ENCODE measurements at regions not wholly inside any gene's neighbourhood (a gene's known extent, or its start where the extent isn't known, plus 50 kb on each side); places are given as distances from the start of the nearest gene placed in this dataset.

DNA sequence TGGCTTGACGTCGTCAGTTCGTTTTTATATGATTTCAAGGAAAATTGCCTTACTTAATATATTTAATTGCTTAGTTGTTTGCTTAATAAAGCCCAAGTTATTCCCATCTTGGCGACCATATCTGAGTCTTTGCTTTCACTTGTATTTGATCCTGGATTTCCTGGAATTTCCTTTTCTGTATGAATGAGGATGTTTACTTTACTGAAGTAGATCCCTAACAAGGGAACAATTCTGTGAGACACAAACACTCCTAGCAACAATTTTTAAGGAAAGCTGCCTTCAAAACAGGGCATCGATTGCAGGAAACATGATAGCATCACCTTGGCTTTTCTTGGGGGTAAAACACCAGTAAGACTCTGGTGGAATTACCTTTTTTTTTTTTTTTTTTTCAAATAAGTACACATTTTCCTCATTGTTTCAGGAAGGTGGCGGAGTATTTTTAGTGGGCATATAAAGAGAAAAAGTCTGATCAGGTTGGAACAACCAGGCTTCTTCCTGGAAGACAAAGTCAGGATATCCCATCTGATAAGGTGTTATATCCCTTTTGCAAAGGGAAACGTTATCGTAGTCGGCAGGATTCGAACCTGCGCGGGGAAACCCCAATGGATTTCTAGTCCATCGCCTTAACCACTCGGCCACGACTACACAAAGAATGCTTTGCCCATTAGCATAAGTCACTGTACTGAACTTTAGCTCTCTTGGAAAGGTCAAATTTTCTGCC, 68.5 kb upstream of the ZNF184 start:
- Histone ChIP-seq H3K27ac (replicated peaks; ENCODE audit: low read length) (no peak overlapping the region), H3K79me1 (ENCODE audit: low read depth, low read length) (no peaks in the 10 kb centered on the region), H3K23ac (ENCODE audit: low read depth, low read length, poor library complexity) (no peak overlapping the region), H3K4me1 (ENCODE audit: control insufficient read depth in 2 of 2, insufficient read depth in 1 of 2, low read depth in 1 of 2, low read length in 2 of 2) (no peaks in the 10 kb centered on the region), H3K27me3 (ENCODE audit: control insufficient read depth in 3 of 3, insufficient read depth in 3 of 3, low read depth in 1 of 3, low read length in 3 of 3) (peaks cover 0 to 31% (median 0%) of the 10 kb centered on the region in 3 experiments), H3K36me3 (replicated peaks in 1 of 2; ENCODE audit: control insufficient read depth in 2 of 2, insufficient read depth in 2 of 2, low read length in 2 of 2) (no peaks in the 10 kb centered on the region), H2AK5ac (ENCODE audit: low read depth, low read length) (no peak overlapping the region), H4K91ac (ENCODE audit: low read depth, low read length, poor library complexity) (no peak overlapping the region), H2BK5ac (ENCODE audit: low read length) (no peak overlapping the region), H2BK120ac (ENCODE audit: low read depth, low read length) (no peak overlapping the region), H4K8ac (ENCODE audit: low read depth, low read length) (no peak overlapping the region), H2AFZ (ENCODE audit: low read length) (no peak overlapping the region), H3K4me3 (ENCODE audit: low read length in 2 of 2) (no peak overlapping the region), H3K18ac (ENCODE audit: low read length) (no peak overlapping the region), H3K4ac (ENCODE audit: low read length) (no peak overlapping the region), H3K9me3 (replicated peaks in 1 of 2; ENCODE audit: control insufficient read depth in 2 of 2, insufficient read depth in 1 of 2, low read depth in 1 of 2, low read length in 2 of 2) (peaks cover 0 to 3% of the 10 kb centered on the region in 2 donors), H3K4me2 (ENCODE audit: insufficient read depth, low read length, poor library complexity, severe bottlenecking) (no peak overlapping the region), H2BK12ac (ENCODE audit: low read length) (no peak overlapping the region), H3K9ac (ENCODE audit: low read depth, low read length, poor library complexity) (no peak overlapping the region), H3K14ac (ENCODE audit: low read length) (no peak overlapping the region), H2BK15ac (ENCODE audit: low read length) (no peak overlapping the region)
- no peak for DNase-seq (ENCODE audit: low spot score)
- no CpG with 5 or more reads among the region's 15 CpGs for WGBS, 2 donors (ENCODE audit: extremely low coverage in 2 of 2, insufficient read length in 2 of 2, insufficient replicate concordance in 1 of 2)

DNA sequence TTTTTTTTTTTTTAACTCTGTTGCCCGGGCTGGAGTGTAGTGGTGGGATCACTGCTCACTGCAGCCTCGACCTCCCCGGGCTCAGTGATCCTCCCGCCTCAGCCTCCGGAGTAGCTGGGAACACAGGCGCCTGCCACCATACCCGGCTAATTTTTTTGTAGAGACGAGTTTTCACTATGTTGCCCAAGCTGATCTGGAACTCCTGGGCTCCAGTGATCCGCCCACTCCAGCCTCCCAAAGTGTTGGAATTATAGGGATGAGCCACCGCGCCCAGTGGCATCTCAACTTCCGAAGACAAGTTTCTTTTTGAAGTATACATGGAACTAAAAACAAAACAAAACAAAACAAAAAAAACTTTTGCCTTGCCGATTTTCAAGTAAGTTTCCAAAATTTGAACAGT, 66.6 kb upstream of the ZNF184 start:
- Histone ChIP-seq H3K18ac (ENCODE audit: low read length) (no peak overlapping the region), H2BK15ac (ENCODE audit: low read length) (no peak overlapping the region), H3K27me3 (ENCODE audit: control insufficient read depth in 3 of 3, insufficient read depth in 3 of 3, low read depth in 1 of 3, low read length in 3 of 3) (peaks cover 0 to 14% (median 0%) of the 10 kb centered on the region in 3 experiments), H2BK5ac (ENCODE audit: low read length) (no peak overlapping the region), H3K4ac (ENCODE audit: low read length) (no peak overlapping the region), H4K91ac (ENCODE audit: low read depth, low read length, poor library complexity) (no peak overlapping the region), H4K8ac (ENCODE audit: low read depth, low read length) (no peak overlapping the region), H3K9me3 (replicated peaks in 1 of 2; ENCODE audit: control insufficient read depth in 2 of 2, insufficient read depth in 1 of 2, low read depth in 1 of 2, low read length in 2 of 2) (peaks cover 0 to 3% of the 10 kb centered on the region in 2 donors), H3K4me2 (ENCODE audit: insufficient read depth, low read length, poor library complexity, severe bottlenecking) (no peak overlapping the region), H2AFZ (ENCODE audit: low read length) (no peak overlapping the region), H3K9ac (ENCODE audit: low read depth, low read length, poor library complexity) (no peak overlapping the region), H3K36me3 (replicated peaks in 1 of 2; ENCODE audit: control insufficient read depth in 2 of 2, insufficient read depth in 2 of 2, low read length in 2 of 2) (no peaks in the 10 kb centered on the region), H3K79me1 (ENCODE audit: low read depth, low read length) (no peaks in the 10 kb centered on the region), H3K23ac (ENCODE audit: low read depth, low read length, poor library complexity) (no peak overlapping the region), H3K27ac (replicated peaks; ENCODE audit: low read length) (no peak overlapping the region), H2BK120ac (ENCODE audit: low read depth, low read length) (no peak overlapping the region), H3K4me3 (ENCODE audit: low read length in 2 of 2) (no peak overlapping the region), H2AK5ac (ENCODE audit: low read depth, low read length) (no peak overlapping the region), H3K14ac (ENCODE audit: low read length) (no peak overlapping the region), H3K4me1 (ENCODE audit: control insufficient read depth in 2 of 2, insufficient read depth in 1 of 2, low read depth in 1 of 2, low read length in 2 of 2) (no peaks in the 10 kb centered on the region), H2BK12ac (ENCODE audit: low read length) (no peak overlapping the region)
- no CpG with 5 or more reads among the region's 13 CpGs for WGBS, 2 donors (ENCODE audit: extremely low coverage in 2 of 2, insufficient read length in 2 of 2, insufficient replicate concordance in 1 of 2)
- no peak for DNase-seq (ENCODE audit: low spot score)

DNA sequence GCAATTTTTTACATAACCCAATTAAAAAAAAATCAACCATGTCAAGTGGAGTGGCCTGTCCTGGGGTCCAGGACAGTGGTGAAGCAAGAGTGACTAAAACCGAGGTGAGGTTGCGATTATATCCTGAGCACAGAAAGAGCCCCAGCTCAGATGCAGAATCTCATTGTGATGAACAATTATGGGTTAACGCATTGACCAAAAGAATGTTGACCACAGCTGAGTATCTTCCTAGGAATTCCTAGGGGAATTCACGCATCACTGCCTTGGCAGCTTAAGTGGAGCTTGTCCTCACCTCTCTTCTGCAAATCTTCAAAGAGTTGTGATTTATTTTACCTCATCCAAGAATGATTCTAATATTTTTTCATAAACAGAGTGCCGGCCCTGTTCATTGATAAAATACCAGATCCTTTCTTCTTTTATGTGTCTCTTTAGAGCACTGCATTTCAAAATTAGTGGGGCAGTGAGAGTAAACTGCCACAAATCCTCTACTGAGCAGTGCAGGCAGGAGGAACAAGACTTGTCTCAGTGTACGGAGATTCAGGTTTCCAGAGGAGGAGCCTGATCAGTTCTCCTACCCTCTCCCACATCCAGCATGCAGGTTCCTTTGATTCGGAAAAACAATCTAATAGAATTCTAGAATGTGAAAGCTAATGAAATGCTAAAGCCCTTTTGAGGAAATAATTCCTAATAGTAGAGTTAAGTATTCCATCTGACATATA, 60.1 kb upstream of the ZNF184 start:
- DNase-seq (ENCODE audit: low spot score): no peak
- WGBS, 2 donors (ENCODE audit: extremely low coverage in 2 of 2, insufficient read length in 2 of 2, insufficient replicate concordance in 1 of 2): no CpG with 5 or more reads among the region's 7 CpGs
- H2AFZ ChIP-seq (ENCODE audit: low read length): no peak overlapping the region
- no peak overlapping the region for H3K9ac ChIP-seq (ENCODE audit: low read depth, low read length, poor library complexity)
- H3K9me3 ChIP-seq (replicated peaks in 1 of 2; ENCODE audit: control insufficient read depth in 2 of 2, insufficient read depth in 1 of 2, low read depth in 1 of 2, low read length in 2 of 2): no peaks in the 10 kb centered on the region
- no peaks in the 10 kb centered on the region for H3K79me1 ChIP-seq (ENCODE audit: low read depth, low read length)
- H3K36me3 ChIP-seq (replicated peaks in 1 of 2; ENCODE audit: control insufficient read depth in 2 of 2, insufficient read depth in 2 of 2, low read length in 2 of 2): no peaks in the 10 kb centered on the region
- peak overlapping the region; percentile 35 for H3K27ac ChIP-seq (replicated peaks; ENCODE audit: low read length)
- H2BK120ac ChIP-seq (ENCODE audit: low read depth, low read length): no peak overlapping the region
- H3K14ac ChIP-seq (ENCODE audit: low read length): no peak overlapping the region
- no peak overlapping the region for H2BK15ac ChIP-seq (ENCODE audit: low read length)
- no peak overlapping the region for H2BK5ac ChIP-seq (ENCODE audit: low read length)
- H3K4me2 ChIP-seq (ENCODE audit: insufficient read depth, low read length, poor library complexity, severe bottlenecking): no peak overlapping the region
- H3K23ac ChIP-seq (ENCODE audit: low read depth, low read length, poor library complexity): no peak overlapping the region
- no peak overlapping the region for H3K4me3 ChIP-seq (ENCODE audit: low read length in 2 of 2)
- peaks cover 3% of the 10 kb centered on the region in 2 donors for H3K4me1 ChIP-seq (ENCODE audit: control insufficient read depth in 2 of 2, insufficient read depth in 1 of 2, low read depth in 1 of 2, low read length in 2 of 2)
- H2AK5ac ChIP-seq (ENCODE audit: low read depth, low read length): no peak overlapping the region
- no peak overlapping the region for H4K8ac ChIP-seq (ENCODE audit: low read depth, low read length)
- no peak overlapping the region for H2BK12ac ChIP-seq (ENCODE audit: low read length)
- no peak overlapping the region for H3K4ac ChIP-seq (ENCODE audit: low read length)
- H3K27me3 ChIP-seq (ENCODE audit: control insufficient read depth in 3 of 3, insufficient read depth in 3 of 3, low read depth in 1 of 3, low read length in 3 of 3): no peaks in the 10 kb centered on the region
- no peak overlapping the region for H3K18ac ChIP-seq (ENCODE audit: low read length)
- no peak overlapping the region for H4K91ac ChIP-seq (ENCODE audit: low read depth, low read length, poor library complexity)

DNA sequence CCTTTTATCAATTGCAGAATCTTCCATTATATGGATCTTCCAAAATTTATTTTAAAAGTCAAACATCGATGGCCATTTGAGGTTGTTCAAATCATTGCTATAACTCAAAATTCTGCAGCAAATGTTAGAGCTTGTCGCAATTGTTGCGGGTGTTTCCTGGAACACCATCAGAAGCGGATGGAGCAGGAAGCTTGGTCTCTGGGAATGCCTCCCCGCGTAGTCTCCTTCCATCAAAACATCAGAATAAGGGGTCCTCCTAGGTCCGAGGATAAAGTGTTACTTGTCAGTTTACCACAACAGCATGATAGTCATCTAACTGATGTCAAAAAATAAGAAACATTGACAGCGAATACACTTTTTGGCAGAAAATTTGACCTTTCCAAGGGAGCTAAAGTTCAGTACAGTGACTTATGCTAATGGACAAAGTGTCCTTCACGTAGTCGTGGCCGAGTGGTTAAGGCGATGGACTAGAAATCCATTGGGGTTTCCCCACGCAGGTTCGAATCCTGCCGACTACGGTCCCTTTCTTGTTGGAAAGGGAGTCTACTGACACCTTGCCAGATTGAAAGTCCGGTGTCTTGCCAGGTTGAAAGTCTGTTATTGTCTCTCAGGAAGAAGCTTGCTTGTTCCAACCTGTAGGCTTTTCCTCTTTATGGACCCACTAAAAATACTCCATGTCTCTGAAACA, 59.0 kb upstream of the ZNF184 start:
- no peak overlapping the region for H2BK120ac ChIP-seq (ENCODE audit: low read depth, low read length)
- no peak overlapping the region for H4K8ac ChIP-seq (ENCODE audit: low read depth, low read length)
- no peak overlapping the region for H4K91ac ChIP-seq (ENCODE audit: low read depth, low read length, poor library complexity)
- H2AFZ ChIP-seq (ENCODE audit: low read length): no peak overlapping the region
- no peaks in the 10 kb centered on the region for H3K27me3 ChIP-seq (ENCODE audit: control insufficient read depth in 3 of 3, insufficient read depth in 3 of 3, low read depth in 1 of 3, low read length in 3 of 3)
- H3K9ac ChIP-seq (ENCODE audit: low read depth, low read length, poor library complexity): no peak overlapping the region
- H3K36me3 ChIP-seq (replicated peaks in 1 of 2; ENCODE audit: control insufficient read depth in 2 of 2, insufficient read depth in 2 of 2, low read length in 2 of 2): no peaks in the 10 kb centered on the region
- H3K79me1 ChIP-seq (ENCODE audit: low read depth, low read length): no peaks in the 10 kb centered on the region
- no peak overlapping the region for H3K4me3 ChIP-seq (ENCODE audit: low read length in 2 of 2)
- WGBS, 2 donors (ENCODE audit: extremely low coverage in 2 of 2, insufficient read length in 2 of 2, insufficient replicate concordance in 1 of 2): no CpG with 5 or more reads among the region's 17 CpGs
- no peak overlapping the region for H3K18ac ChIP-seq (ENCODE audit: low read length)
- no peak overlapping the region for H3K27ac ChIP-seq (replicated peaks; ENCODE audit: low read length)
- H2AK5ac ChIP-seq (ENCODE audit: low read depth, low read length): no peak overlapping the region
- DNase-seq (ENCODE audit: low spot score): no peak
- no peak overlapping the region for H2BK5ac ChIP-seq (ENCODE audit: low read length)
- H3K23ac ChIP-seq (ENCODE audit: low read depth, low read length, poor library complexity): no peak overlapping the region
- no peak overlapping the region for H2BK12ac ChIP-seq (ENCODE audit: low read length)
- no peak overlapping the region for H3K4ac ChIP-seq (ENCODE audit: low read length)
- H3K4me2 ChIP-seq (ENCODE audit: insufficient read depth, low read length, poor library complexity, severe bottlenecking): no peak overlapping the region
- H3K14ac ChIP-seq (ENCODE audit: low read length): no peak overlapping the region
- peaks cover 3% of the 10 kb centered on the region in 2 donors for H3K4me1 ChIP-seq (ENCODE audit: control insufficient read depth in 2 of 2, insufficient read depth in 1 of 2, low read depth in 1 of 2, low read length in 2 of 2)
- H2BK15ac ChIP-seq (ENCODE audit: low read length): no peak overlapping the region
- H3K9me3 ChIP-seq (replicated peaks in 1 of 2; ENCODE audit: control insufficient read depth in 2 of 2, insufficient read depth in 1 of 2, low read depth in 1 of 2, low read length in 2 of 2): no peaks in the 10 kb centered on the region
